LNCaP clone FGC (cell line): ENCODE measurements at regions not wholly inside any gene's neighbourhood (a gene's known extent, or its start where the extent isn't known, plus 50 kb on each side); places are given as distances from the start of the nearest gene placed in this dataset.

Experiments used
- DNase-seq: peaks from one replicate; pipeline ENCODE4 v3.0.0-alpha.2; 2011; ENCODE audit warnings: low read depth
- H3K4me3 ChIP-seq: 2 replicates; pipeline ENCODE4 v1.5.1; 2011; ENCODE audit warnings: mild to moderate bottlenecking, low read depth, low read length, control low read depth
- TF ChIP-seq, protein P1 (sequence below): IDR thresholded peaks from 2 replicates; pipeline ENCODE4 v1.5.1; 2012; ENCODE audit warnings: mild to moderate bottlenecking; ENCODE audit not compliant: control insufficient read depth, insufficient read depth; ENCODE audit errors: extremely low read depth

DNA sequence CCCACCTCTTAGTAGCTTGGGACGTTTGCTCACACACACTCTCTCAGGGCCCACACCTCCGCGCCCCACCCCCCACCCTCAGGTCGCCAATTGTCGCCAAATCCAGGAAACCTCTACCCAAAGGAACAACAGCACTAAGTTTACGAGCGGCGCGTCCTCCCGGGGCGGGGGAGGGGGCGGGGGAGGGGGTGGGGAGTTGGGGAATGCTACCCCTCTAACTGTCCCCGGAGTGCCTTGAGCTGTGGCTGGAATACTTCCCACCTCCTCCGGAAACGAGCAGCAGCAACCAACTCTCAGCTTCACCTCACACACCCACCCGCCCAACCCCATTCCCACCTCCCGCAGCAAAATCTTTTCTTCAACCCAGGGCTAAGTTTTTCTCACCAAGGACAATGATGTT, 135.6 kb upstream of the ZIC3 start:
- TF ChIP-seq, protein P1, sequence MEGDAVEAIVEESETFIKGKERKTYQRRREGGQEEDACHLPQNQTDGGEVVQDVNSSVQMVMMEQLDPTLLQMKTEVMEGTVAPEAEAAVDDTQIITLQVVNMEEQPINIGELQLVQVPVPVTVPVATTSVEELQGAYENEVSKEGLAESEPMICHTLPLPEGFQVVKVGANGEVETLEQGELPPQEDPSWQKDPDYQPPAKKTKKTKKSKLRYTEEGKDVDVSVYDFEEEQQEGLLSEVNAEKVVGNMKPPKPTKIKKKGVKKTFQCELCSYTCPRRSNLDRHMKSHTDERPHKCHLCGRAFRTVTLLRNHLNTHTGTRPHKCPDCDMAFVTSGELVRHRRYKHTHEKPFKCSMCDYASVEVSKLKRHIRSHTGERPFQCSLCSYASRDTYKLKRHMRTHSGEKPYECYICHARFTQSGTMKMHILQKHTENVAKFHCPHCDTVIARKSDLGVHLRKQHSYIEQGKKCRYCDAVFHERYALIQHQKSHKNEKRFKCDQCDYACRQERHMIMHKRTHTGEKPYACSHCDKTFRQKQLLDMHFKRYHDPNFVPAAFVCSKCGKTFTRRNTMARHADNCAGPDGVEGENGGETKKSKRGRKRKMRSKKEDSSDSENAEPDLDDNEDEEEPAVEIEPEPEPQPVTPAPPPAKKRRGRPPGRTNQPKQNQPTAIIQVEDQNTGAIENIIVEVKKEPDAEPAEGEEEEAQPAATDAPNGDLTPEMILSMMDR, result no peak
- no peak overlapping the region for H3K4me3 ChIP-seq
- DNase-seq, result no peak

DNA sequence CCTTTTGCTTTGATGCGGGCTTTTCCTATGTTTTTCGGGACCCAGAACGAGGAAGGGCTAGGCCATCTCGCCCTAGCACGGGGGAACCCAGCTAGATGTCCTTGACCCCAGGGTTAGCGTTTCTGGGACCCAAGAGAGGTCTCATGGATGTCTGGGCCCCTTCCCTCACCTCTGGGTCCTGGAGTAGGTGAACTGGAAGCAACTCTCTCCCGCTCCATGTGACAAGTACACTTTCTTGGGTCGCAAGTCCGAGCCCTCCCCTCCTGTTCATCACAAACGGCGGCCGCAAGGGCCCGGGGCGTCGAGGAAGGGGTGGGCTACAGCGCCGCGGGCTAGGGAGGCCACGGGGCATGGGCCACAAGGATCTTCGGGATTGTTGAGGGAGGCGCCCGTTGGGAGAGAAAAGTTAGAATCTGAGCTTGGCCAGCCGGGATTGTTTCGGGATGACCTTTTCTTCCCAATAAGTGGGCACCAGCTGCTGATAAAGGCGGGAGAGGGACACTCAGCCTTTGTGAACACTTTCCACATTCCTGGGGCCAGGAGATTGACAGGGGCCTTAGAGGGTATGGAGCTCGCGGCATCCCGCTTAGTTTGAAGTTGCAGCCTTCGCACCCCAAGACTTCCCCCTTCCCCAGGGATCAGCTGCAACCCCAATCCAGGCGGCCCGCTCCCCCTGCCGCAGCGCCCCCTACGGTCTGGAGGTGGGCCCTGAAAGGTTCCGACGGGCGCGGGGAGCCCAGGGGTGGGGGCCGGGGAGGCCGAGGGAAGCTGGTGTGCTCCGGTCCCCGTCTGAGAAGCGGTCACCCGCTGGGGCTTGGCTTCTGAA, 136.9 kb upstream of the ZIC3 start:
- TF ChIP-seq, protein P1, result no peak
- no peak for DNase-seq
- H3K4me3 ChIP-seq, result no peak overlapping the region

DNA sequence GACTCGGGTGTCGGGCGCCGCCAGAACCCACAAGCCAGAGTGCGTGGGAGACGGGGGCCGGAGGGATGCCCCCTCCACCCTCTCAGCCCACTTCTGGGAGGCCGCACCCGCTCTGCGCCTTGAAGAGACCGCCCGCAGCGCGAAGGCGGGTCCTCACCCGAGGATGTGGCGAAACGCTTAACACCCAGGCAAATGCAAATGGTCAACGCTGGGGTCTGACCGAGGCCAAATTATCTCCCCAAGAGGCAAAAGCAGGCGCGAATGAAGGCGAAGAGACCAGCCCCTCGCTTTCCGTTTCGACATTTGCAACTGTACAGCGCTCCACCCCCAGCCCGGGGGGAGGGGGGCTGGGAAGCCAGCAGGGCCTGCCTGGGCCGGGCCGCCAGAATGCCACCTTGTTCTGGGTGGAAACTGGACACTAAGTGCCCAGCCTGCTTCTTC, 137.7 kb upstream of the ZIC3 start:
- DNase-seq, result no peak
- H3K4me3 ChIP-seq, result no peak overlapping the region
- TF ChIP-seq, protein P1, result no peak

GRCh38 chrX:137427816-137428215, 138.1 kb upstream of the ZIC3 start:
- no peak for DNase-seq
- no peak overlapping the region for H3K4me3 ChIP-seq
- TF ChIP-seq, protein P1, result no peak

GRCh38 chrX:137427426-137427778, 138.5 kb upstream of the ZIC3 start:
- TF ChIP-seq, protein P1, result no peak
- H3K4me3 ChIP-seq, result no peak overlapping the region
- no peak for DNase-seq

- DNase-seq, result no peak
- no peak overlapping the region for H3K4me3 ChIP-seq
- TF ChIP-seq, protein P1, result no peak
These were observed 139.1 kb upstream of the ZIC3 start for GRCh38 chrX:137426695-137427425.
